ENCODE measurements at regions not wholly inside any gene's neighbourhood (a gene's known extent, or its start where the extent isn't known, plus 50 kb on each side); places are given as distances from the start of the nearest gene placed in this dataset.

DNA sequence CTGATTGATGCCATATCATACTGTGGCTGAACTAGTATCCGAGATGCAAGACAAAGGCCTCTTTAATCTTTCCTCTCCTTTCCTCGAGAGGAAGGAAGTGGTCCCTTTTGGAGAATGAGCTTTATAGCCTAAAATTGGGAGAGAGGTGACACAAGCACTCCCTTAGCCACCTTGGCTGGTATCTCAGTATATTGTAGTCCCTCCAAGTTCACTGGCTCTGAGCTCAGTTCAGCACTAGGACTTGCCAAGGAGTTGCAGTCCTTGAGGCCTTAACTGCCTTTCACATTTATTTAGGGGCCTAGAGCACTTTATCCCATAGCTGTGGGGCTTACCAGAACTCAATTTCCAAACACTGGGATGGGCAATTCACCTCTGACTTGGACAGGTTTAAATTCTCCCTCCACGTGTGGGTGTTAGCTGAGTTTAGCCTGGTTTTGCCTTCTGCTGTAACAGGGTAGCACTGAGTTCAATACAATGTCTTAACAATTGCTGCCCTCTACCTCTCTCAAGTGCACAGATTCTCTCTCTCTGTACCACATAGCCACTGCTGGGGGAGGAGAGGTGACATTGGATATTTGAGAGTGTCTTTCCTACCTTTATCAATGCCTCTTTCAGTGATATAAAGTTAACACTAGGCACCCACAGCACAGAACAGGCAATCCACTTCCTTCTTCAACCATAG is 216.4 kb downstream of the TECRL start:
- TF ChIP-seq, protein P1, sequence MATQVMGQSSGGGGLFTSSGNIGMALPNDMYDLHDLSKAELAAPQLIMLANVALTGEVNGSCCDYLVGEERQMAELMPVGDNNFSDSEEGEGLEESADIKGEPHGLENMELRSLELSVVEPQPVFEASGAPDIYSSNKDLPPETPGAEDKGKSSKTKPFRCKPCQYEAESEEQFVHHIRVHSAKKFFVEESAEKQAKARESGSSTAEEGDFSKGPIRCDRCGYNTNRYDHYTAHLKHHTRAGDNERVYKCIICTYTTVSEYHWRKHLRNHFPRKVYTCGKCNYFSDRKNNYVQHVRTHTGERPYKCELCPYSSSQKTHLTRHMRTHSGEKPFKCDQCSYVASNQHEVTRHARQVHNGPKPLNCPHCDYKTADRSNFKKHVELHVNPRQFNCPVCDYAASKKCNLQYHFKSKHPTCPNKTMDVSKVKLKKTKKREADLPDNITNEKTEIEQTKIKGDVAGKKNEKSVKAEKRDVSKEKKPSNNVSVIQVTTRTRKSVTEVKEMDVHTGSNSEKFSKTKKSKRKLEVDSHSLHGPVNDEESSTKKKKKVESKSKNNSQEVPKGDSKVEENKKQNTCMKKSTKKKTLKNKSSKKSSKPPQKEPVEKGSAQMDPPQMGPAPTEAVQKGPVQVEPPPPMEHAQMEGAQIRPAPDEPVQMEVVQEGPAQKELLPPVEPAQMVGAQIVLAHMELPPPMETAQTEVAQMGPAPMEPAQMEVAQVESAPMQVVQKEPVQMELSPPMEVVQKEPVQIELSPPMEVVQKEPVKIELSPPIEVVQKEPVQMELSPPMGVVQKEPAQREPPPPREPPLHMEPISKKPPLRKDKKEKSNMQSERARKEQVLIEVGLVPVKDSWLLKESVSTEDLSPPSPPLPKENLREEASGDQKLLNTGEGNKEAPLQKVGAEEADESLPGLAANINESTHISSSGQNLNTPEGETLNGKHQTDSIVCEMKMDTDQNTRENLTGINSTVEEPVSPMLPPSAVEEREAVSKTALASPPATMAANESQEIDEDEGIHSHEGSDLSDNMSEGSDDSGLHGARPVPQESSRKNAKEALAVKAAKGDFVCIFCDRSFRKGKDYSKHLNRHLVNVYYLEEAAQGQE (IDR thresholded peaks at IDR 0.05; ENCODE audit: low read depth, low read length), result no peak
- no peak for TF ChIP-seq HCFC1 (IDR thresholded peaks at IDR 0.05; ENCODE audit: low read length)
- TF ChIP-seq POLR2A (IDR thresholded peaks at IDR 0.05; ENCODE audit: low read depth, low read length), result no peak
- no peak for TF ChIP-seq EZH2 (IDR thresholded peaks at IDR 0.05; ENCODE audit: borderline replicate concordance, control insufficient read depth, low read depth, low read length)
- TF ChIP-seq, protein P2, sequence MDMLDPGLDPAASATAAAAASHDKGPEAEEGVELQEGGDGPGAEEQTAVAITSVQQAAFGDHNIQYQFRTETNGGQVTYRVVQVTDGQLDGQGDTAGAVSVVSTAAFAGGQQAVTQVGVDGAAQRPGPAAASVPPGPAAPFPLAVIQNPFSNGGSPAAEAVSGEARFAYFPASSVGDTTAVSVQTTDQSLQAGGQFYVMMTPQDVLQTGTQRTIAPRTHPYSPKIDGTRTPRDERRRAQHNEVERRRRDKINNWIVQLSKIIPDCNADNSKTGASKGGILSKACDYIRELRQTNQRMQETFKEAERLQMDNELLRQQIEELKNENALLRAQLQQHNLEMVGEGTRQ (IDR thresholded peaks at IDR 0.05; ENCODE audit: borderline replicate concordance, low read depth, low read length), result no peak
- TF ChIP-seq, protein P3, sequence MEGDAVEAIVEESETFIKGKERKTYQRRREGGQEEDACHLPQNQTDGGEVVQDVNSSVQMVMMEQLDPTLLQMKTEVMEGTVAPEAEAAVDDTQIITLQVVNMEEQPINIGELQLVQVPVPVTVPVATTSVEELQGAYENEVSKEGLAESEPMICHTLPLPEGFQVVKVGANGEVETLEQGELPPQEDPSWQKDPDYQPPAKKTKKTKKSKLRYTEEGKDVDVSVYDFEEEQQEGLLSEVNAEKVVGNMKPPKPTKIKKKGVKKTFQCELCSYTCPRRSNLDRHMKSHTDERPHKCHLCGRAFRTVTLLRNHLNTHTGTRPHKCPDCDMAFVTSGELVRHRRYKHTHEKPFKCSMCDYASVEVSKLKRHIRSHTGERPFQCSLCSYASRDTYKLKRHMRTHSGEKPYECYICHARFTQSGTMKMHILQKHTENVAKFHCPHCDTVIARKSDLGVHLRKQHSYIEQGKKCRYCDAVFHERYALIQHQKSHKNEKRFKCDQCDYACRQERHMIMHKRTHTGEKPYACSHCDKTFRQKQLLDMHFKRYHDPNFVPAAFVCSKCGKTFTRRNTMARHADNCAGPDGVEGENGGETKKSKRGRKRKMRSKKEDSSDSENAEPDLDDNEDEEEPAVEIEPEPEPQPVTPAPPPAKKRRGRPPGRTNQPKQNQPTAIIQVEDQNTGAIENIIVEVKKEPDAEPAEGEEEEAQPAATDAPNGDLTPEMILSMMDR (IDR thresholded peaks at IDR 0.05 in 2 of 3, conservative IDR thresholded peaks at IDR 0.05 in 1 of 3; ENCODE audit: control insufficient read depth in 2 of 3, extremely low read depth in 1 of 3, insufficient read depth in 1 of 3, low read depth in 3 of 3, low read length in 3 of 3), result no peak
- no peak for TF ChIP-seq SP1 (IDR thresholded peaks at IDR 0.05; ENCODE audit: low read depth, low read length)
- TF ChIP-seq TCF3 (IDR thresholded peaks at IDR 0.05; ENCODE audit: borderline replicate concordance, insufficient read depth, low read depth, low read length), result no peak
- TF ChIP-seq MYC (IDR thresholded peaks at IDR 0.05; ENCODE audit: insufficient read depth, insufficient read length, insufficient replicate concordance, low read length, severe bottlenecking), result no peak
- no peak for TF ChIP-seq PKNOX1 (IDR thresholded peaks at IDR 0.05)

Measured in GM12878 (cell line).